ENCODE measurements at regions not wholly inside any gene's neighbourhood (a gene's known extent, or its start where the extent isn't known, plus 50 kb on each side); places are given as distances from the start of the nearest gene placed in this dataset.

- TF ChIP-seq CTCF (IDR thresholded peaks at IDR 0.05) (no peak), EZH2 (IDR thresholded peaks at IDR 0.05) (no peak)
Measured at GRCh38 chr10:10482613-10483012, 535.1 kb upstream of the CELF2 start.

Data from neural progenitor cell (in vitro differentiated cells).